Endothelial cell of umbilical vein (primary cell): ENCODE measurements at regions not wholly inside any gene's neighbourhood (a gene's known extent, or its start where the extent isn't known, plus 50 kb on each side); places are given as distances from the start of the nearest gene placed in this dataset.

Experiments used
- BruUV-seq: library from RNA; stranded (reverse); fragments of 400-500 nt; replicated peaks from 2 replicates; lab custom pipeline; 2021; lab: Mats Ljungman, UMichigan
- CTCF ChIA-PET: fragments of 300-600, 350-600 bp; sonication (Branson Sonifier 250); formaldehyde crosslinking; loops from one replicate; lab custom pipeline; 2021; ENCODE audit warnings: antibody characterized with exemption, inconsistent platforms; lab: Charles Lee
- POLR2A ChIA-PET: fragments of 300-600, 350-600 bp; sonication (Branson Sonifier 250); formaldehyde crosslinking; loops from one replicate; lab custom pipeline; 2021; ENCODE audit warnings: antibody characterized with exemption, inconsistent platforms; lab: Charles Lee
- DNase-seq: peaks from one replicate; pipeline ENCODE4 v3.0.0-alpha.2; 2011; ENCODE audit warnings: low read depth, low spot score
- FAIRE-seq: peaks from 2 replicates; lab custom pipeline; 2011; peaks lifted over from hg19 to GRCh38; lab: Jason Lieb, UNC
- H2AFZ ChIP-seq: 2 replicates; pipeline ENCODE4 v1.6.0; 2012; ENCODE audit warnings: low read depth, low read length, control low read depth, inconsistent platforms
- H3K27ac ChIP-seq: 2 replicates; pipeline ENCODE4 v1.5.1; 2011; ENCODE audit warnings: low read depth, mild to moderate bottlenecking, control low read depth, low read length, moderate library complexity; ENCODE audit not compliant: insufficient read depth
- H3K27me3 ChIP-seq, 2 experiments: 2 replicates each; pipeline versions ENCODE4 v1.6.0 to v1.6.1; 2011; ENCODE audit warnings: low read length in 2 of 2, mixed read lengths in 1 of 2; ENCODE audit not compliant: control insufficient read depth in 2 of 2, insufficient read depth in 2 of 2
- H3K36me3 ChIP-seq, 2 experiments: 2 replicates in 1 of 2; 3 replicates in 1 of 2; pipeline ENCODE4 v1.5.1; 2011; ENCODE audit warnings: low read length in 2 of 2, mild to moderate bottlenecking in 1 of 2, moderate library complexity in 1 of 2; ENCODE audit not compliant: control insufficient read depth in 2 of 2, insufficient read depth in 2 of 2; ENCODE audit errors: extremely low read depth in 1 of 2
- H3K4me1 ChIP-seq: 3 replicates; pipeline ENCODE4 v1.5.1; 2011; ENCODE audit warnings: mild to moderate bottlenecking, low read length; ENCODE audit not compliant: control insufficient read depth, insufficient read depth; ENCODE audit errors: extremely low read depth
- H3K4me2 ChIP-seq: 2 replicates; pipeline ENCODE4 v1.6.1; 2011; ENCODE audit warnings: low read length, control low read depth, mixed read lengths; ENCODE audit not compliant: insufficient read depth
- H3K4me3 ChIP-seq, 3 experiments: fragments of 200-600 bp in 1 of 3; sonication (generic), shearing (Covaris generic) in 1 of 3; replicated peaks in 1 of 3; 2 replicates each; pipeline ENCODE4 v1.5.1; 2011 to 2016; ENCODE audit warnings: control low read depth in 3 of 3, low read length in 3 of 3, mild to moderate bottlenecking in 2 of 3, inconsistent platforms in 1 of 3, low read depth in 1 of 3, moderate library complexity in 1 of 3; ENCODE audit not compliant: insufficient read depth in 1 of 3
- H3K79me2 ChIP-seq: 2 replicates; pipeline ENCODE4 v1.6.0; 2012; ENCODE audit warnings: low read length, inconsistent platforms; ENCODE audit not compliant: control insufficient read depth, insufficient read depth
- H3K9ac ChIP-seq: replicated peaks from 2 replicates; pipeline ENCODE3; 2011; ENCODE audit warnings: low read length, control low read depth; ENCODE audit not compliant: insufficient read depth; ENCODE audit errors: extremely low read depth
- H3K9me1 ChIP-seq: replicated peaks from 3 replicates; pipeline ENCODE4 v1.6.0; 2011; ENCODE audit warnings: mild to moderate bottlenecking, low read length; ENCODE audit not compliant: control insufficient read depth, insufficient read depth; ENCODE audit errors: extremely low read depth
- H3K9me3 ChIP-seq: replicated peaks from 2 replicates; pipeline ENCODE4 v1.5.1; 2012; ENCODE audit warnings: low read length, inconsistent platforms; ENCODE audit not compliant: control insufficient read depth, insufficient read depth
- H4K20me1 ChIP-seq: replicated peaks from 2 replicates; pipeline ENCODE3; 2011; ENCODE audit warnings: mild to moderate bottlenecking, low read length; ENCODE audit not compliant: control insufficient read depth, insufficient read depth; ENCODE audit errors: extremely low read depth
- EZH2 ChIP-seq: IDR thresholded peaks from 2 replicates; pipeline ENCODE4 v1.6.1; 2012; ENCODE audit warnings: borderline replicate concordance, low read depth, mild to moderate bottlenecking, moderate library complexity, low read length, inconsistent platforms; ENCODE audit not compliant: severe bottlenecking
- FOS ChIP-seq: IDR thresholded peaks from 2 replicates; pipeline ENCODE4 v1.6.1; 2011; ENCODE audit warnings: mild to moderate bottlenecking, low read length, moderate library complexity, borderline replicate concordance; ENCODE audit not compliant: insufficient read depth
- GATA2 ChIP-seq: IDR thresholded peaks from 2 replicates; pipeline ENCODE4 v1.7.0; 2011; ENCODE audit warnings: low read depth, mild to moderate bottlenecking, moderate library complexity, mixed read lengths, low read length; ENCODE audit not compliant: insufficient read length, insufficient read depth
- JUN ChIP-seq: IDR thresholded peaks from 2 replicates; pipeline ENCODE4 v1.6.1; 2011; ENCODE audit warnings: borderline replicate concordance, low read depth; ENCODE audit not compliant: insufficient read length, insufficient read depth
- MYC ChIP-seq: IDR thresholded peaks from one replicate; pipeline ENCODE4 v1.6.1; 2011; ENCODE audit warnings: mild to moderate bottlenecking, low read depth, low read length
- POLR2A ChIP-seq: IDR thresholded peaks from 2 replicates; pipeline ENCODE4 v1.6.1; 2012; ENCODE audit warnings: low read depth, mild to moderate bottlenecking, control low read depth, low read length
- POLR2AphosphoS5 ChIP-seq: IDR thresholded peaks from 2 replicates; pipeline ENCODE4 v1.6.1; 2012; ENCODE audit warnings: low read depth, mild to moderate bottlenecking, control low read depth, low read length, moderate library complexity; ENCODE audit not compliant: insufficient read depth
- dilution Hi-C: fragments of 300-500 bp; cut with MboI; formaldehyde crosslinking; loops from one replicate; pipeline ENCODE4 v1.15.0; 2019; ENCODE audit warnings: low sequenced_read_pairs; ENCODE audit not compliant: extremely low pct_ligation_motif_present
- intact Hi-C: fragments of 100-400 bp; cut with micrococcal nuclease; formaldehyde crosslinking; loops from one replicate; pipeline ENCODE4 v1.10.0; 2022
- TF ChIP-seq, protein P1 (sequence below), 2 donors: IDR thresholded peaks; 1 replicate in 1 of 2; 2 replicates in 1 of 2; pipeline ENCODE4 v1.5.1; 2011; ENCODE audit warnings: low read length in 2 of 2, mild to moderate bottlenecking in 2 of 2, moderate library complexity in 2 of 2, control low read depth in 1 of 2, inconsistent platforms in 1 of 2, low read depth in 1 of 2; ENCODE audit not compliant: insufficient read depth in 1 of 2; ENCODE audit errors: extremely low read depth in 1 of 2
- TF ChIP-seq, protein P2 (sequence below): IDR thresholded peaks from 2 replicates; pipeline ENCODE4 v1.6.1; 2011; ENCODE audit not compliant: insufficient read depth, insufficient read length

- CTCF ChIA-PET, result interaction anchor here (0.5 to 1.9 kb wide), 3 partner anchors 19 to 47 kb away, joined by 4 to 8 read pairs (median 4); no protein-coding TSS in a partner anchor
Observed at GRCh38 chr16:27686926-27687325, 137.0 kb downstream of the KATNIP start.

More at GRCh38 chr16:27686926-27687325, 137.0 kb downstream of the KATNIP start:
- Histone ChIP-seq H3K27ac (no peak overlapping the region), H3K36me3 (peaks cover 0 to 2% of the 10 kb centered on the region in 2 experiments), H3K27me3 (no peaks in the 10 kb centered on the region), H3K4me2 (no peak overlapping the region), H3K9me1 (no peaks in the 10 kb centered on the region), H4K20me1 (no peaks in the 10 kb centered on the region), H2AFZ (no peak overlapping the region), H3K4me3 (no peak overlapping the region), H3K79me2 (no peaks in the 10 kb centered on the region), H3K9ac (no peak overlapping the region), H3K4me1 (no peaks in the 10 kb centered on the region), H3K9me3 (no peaks in the 10 kb centered on the region)
- dilution Hi-C loops, result no loop called here
- TF ChIP-seq, protein P1, sequence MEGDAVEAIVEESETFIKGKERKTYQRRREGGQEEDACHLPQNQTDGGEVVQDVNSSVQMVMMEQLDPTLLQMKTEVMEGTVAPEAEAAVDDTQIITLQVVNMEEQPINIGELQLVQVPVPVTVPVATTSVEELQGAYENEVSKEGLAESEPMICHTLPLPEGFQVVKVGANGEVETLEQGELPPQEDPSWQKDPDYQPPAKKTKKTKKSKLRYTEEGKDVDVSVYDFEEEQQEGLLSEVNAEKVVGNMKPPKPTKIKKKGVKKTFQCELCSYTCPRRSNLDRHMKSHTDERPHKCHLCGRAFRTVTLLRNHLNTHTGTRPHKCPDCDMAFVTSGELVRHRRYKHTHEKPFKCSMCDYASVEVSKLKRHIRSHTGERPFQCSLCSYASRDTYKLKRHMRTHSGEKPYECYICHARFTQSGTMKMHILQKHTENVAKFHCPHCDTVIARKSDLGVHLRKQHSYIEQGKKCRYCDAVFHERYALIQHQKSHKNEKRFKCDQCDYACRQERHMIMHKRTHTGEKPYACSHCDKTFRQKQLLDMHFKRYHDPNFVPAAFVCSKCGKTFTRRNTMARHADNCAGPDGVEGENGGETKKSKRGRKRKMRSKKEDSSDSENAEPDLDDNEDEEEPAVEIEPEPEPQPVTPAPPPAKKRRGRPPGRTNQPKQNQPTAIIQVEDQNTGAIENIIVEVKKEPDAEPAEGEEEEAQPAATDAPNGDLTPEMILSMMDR (IDR thresholded peaks at IDR 0.05; ENCODE audit: extremely low read depth in 1 of 2, insufficient read depth in 1 of 2, low read depth in 1 of 2, low read length in 2 of 2), result no peak
- TF ChIP-seq MYC (no peak), FOS (no peak), JUN (no peak), GATA2 (no peak), POLR2AphosphoS5 (no peak), POLR2A (no peak), EZH2 (no peak)
- TF ChIP-seq, protein P2, sequence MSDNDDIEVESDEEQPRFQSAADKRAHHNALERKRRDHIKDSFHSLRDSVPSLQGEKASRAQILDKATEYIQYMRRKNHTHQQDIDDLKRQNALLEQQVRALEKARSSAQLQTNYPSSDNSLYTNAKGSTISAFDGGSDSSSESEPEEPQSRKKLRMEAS, result no peak
- POLR2A ChIA-PET, result no interaction called here
- BruUV-seq, result no TSS peak
- intact Hi-C loops, result no loop called here
- no peak for FAIRE-seq
- no peak for DNase-seq
